ENCODE measurements at regions not wholly inside any gene's neighbourhood (a gene's known extent, or its start where the extent isn't known, plus 50 kb on each side); places are given as distances from the start of the nearest gene placed in this dataset.

- DNase-seq = no peak
Measured at GRCh38 chr4:114728426-114728825, 129.8 kb downstream of the UGT8 start.

DNA sequence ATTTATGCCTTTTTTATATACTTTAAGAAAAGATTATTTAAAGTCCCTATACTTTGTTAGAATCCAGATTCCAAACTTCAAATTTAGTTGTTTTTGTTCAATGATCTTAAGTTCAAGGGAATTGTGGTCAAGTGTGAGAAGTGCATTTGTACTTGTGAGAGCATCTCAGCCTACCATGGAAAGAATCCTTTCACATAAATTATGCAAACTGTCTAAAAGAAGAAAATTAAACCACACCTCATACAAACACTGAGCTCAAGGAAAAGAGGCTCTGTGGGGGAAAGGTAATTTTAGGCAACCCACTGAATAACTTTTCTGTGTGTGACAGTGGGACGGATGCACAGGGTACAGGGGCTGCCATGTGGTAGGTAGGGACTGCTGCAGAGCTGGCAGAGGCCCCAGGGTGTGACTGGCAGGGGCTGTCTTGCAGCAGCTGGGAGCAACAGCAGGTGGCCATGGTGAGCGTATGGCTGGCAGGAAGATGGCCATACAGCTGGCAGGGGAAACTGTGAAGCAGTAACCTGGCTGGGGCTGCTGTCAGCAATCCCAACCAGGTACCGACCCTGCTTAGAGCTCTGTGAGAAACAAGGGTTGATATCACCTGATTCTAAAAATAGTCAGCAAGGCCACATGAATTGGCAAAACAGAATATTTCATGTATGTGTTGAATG is 130.6 kb downstream of the UGT8 start:
- DNase-seq = peak; percentile 35

GRCh38 chr4:114734594-114734993 is 136.0 kb downstream of the UGT8 start:
- no peak for DNase-seq

- no peak for DNase-seq
Measured at GRCh38 chr4:114752391-114753165, 154.0 kb downstream of the UGT8 start.

DNA sequence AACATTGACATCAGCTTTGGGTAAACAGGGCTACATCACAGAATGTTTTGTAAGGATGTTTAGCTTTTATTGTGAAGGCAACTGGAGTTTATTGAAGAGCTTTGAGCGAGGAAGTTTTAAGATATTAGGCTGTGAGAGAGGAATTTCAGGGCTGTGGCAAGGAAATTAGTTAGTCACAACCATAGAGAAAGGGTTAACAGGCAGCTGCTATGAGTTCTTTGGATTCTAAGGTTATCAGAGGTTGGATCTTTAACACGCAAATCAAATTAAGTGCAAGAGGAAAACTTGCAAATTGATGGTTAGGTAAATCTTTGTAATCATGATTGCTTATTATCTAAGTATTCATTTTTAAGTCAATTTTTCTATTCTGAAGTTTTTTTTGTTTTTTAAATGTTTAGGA is 156.0 kb downstream of the UGT8 start:
- no peak for DNase-seq

DNA sequence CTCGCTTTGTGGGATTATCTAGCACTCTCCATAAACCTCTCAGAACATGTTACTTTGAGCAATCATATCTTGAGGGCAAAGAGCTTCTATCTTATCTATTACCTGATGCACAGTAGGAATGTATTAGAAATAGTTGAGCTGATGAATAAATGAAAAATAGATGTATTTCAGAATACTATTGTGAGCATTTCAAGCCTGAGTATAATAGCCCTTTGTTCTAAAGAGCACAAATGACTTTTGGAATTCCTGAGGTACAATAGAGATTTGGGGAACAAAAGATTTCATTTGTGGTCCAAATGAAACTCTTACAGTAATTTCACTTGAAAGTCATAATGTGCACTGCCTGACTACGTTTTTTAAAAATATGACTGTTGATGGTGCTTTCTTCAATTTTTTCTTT is 159.5 kb downstream of the UGT8 start:
- DNase-seq = no peak

DNA sequence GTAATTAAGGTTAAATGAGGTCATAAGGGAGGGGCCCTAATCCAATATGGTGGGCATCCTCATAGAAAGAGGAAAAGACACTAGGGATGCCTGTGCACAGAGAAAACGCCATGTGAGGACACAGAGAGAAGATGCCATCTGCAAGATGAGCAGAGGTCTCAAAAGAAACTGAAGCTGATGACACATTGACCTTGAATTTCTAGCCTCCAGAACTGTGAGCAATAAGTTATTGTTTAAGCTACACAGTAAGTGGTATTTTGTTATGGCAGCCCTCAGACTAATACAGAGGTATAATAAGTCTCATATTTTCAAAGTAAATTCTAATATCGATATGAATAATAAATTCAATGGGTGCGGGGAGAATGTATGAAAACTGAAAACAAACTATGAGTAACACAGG is 169.9 kb downstream of the UGT8 start:
- no peak for DNase-seq

DNA sequence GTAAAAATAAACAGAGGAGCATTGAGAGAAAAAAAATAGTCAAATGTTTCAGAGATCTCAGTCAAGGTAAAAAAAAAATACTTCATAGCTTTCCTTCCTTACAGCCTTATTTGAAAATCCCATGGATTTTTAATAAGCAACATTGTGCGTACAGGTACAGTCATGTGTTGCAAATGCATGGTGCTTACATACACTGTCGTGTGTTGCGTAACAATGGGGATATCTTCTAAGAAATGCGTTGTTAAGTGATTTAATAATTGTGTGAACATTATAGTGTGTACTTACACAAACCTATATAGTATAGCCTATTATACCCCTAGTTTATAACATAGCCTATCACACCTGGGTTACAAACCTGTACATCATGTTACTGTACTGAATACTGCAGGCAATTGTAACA is 172.0 kb downstream of the UGT8 start:
- no peak for DNase-seq

DNA sequence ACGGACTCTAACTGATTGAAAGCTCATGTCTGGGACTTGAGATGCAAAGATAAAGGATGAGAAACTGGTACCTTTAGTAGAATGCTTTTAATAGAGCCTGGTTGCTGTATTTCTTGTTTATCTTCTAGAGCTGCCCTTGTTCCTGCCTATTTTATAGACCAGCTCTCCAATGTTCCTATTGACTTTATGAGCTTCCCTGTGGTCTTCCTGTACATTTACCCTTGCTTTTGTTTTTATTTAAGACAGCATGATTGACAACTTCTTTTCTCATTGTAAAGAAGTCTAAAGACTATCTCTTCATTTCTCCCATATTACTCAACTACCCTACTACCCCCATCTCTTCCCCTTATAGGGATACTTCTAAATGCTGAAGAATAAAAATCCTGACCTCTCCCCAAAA is 174.7 kb downstream of the UGT8 start:
- DNase-seq = no peak

All from NCI-H1092 (cell line).